Stimulated activated CD4-positive, alpha-beta T cell treated with anti-CD3 and anti-CD28 coated beads, Interleukin-12 subunit alpha, Interleukin-12 subunit beta, amount 100 ng/mL, for 48 hours (primary cell): ENCODE measurements at regions not wholly inside any gene's neighbourhood (a gene's known extent, or its start where the extent isn't known, plus 50 kb on each side); places are given as distances from the start of the nearest gene placed in this dataset.
A peak's percentile ranks its signal among the peaks of the same experiment; 100 is the strongest.
"Not testable (repeated sequence)": the region's sequence is repeated elsewhere in the genome, so short reads cannot be mapped to it uniquely, and the experiment has no call there.

ENCODE experiments used
- DNase-seq, 3 donors: peaks; one replicate each; pipeline ENCODE4 v3.0.0-alpha.2; 2020; ENCODE audit warnings: low read depth in 2 of 3, low spot score in 1 of 3

- DNase-seq: no peak
Measured at GRCh38 chr5:160479220-160479619, 57.6 kb downstream of the PTTG1 start.

GRCh38 chr5:160479926-160480325, 58.3 kb downstream of the PTTG1 start:
- DNase-seq: no peak

- no peak for DNase-seq
Measured at GRCh38 chr5:160480652-160481051, 59.0 kb downstream of the PTTG1 start.

GRCh38 chr5:160484678-160485077, 63.0 kb downstream of the PTTG1 start:
- no peak for DNase-seq

- DNase-seq: no peak
Measured at GRCh38 chr5:160485364-160485969, 63.8 kb downstream of the PTTG1 start.

GRCh38 chr5:160486573-160486972, 64.9 kb downstream of the PTTG1 start:
- DNase-seq: peak in 1 of 3 donors; percentile 37

GRCh38 chr5:160488394-160489325, 67.0 kb downstream of the PTTG1 start:
- no peak for DNase-seq

- no peak for DNase-seq
Measured at GRCh38 chr5:160491438-160491837, 69.8 kb downstream of the PTTG1 start.

- no peak for DNase-seq
Measured at GRCh38 chr5:160492565-160492964, 70.9 kb downstream of the PTTG1 start.

GRCh38 chr5:160493806-160494338, 72.2 kb downstream of the PTTG1 start:
- no peak for DNase-seq

GRCh38 chr5:160494451-160494850, 72.8 kb downstream of the PTTG1 start:
- no peak for DNase-seq

- DNase-seq: peak in 1 of 3 donors; percentile 28
Measured at GRCh38 chr5:160496334-160496733, 74.7 kb downstream of the PTTG1 start.

- no peak for DNase-seq
Measured at GRCh38 chr5:160496784-160497183, 75.1 kb downstream of the PTTG1 start.

GRCh38 chr5:160497878-160498277, 76.2 kb downstream of the PTTG1 start:
- no peak for DNase-seq

- DNase-seq: not testable (repeated sequence)
Measured at GRCh38 chr5:160498441-160499043, 76.9 kb downstream of the PTTG1 start.

- no peak for DNase-seq
Measured at GRCh38 chr5:160500786-160501779, 79.4 kb downstream of the PTTG1 start.

GRCh38 chr5:160504906-160505305, 83.3 kb downstream of the PTTG1 start:
- DNase-seq: no peak

- DNase-seq: peak; percentile 48 to 65 (median 54)
Measured at GRCh38 chr5:160506006-160507004, 84.7 kb downstream of the PTTG1 start.

GRCh38 chr5:160507221-160507721, 85.6 kb downstream of the PTTG1 start:
- peak; percentile 32 to 55 (median 39) for DNase-seq
